GM10266 (cell line): ENCODE measurements at regions not wholly inside any gene's neighbourhood (a gene's known extent, or its start where the extent isn't known, plus 50 kb on each side); places are given as distances from the start of the nearest gene placed in this dataset.

ENCODE experiments used
- DNase-seq: peaks from one replicate; pipeline ENCODE4 v3.0.0; 2012; ENCODE audit errors: extremely low spot score
- TF ChIP-seq, protein P1 (sequence below): IDR thresholded peaks from 2 replicates; pipeline ENCODE4 v1.5.1; 2012; ENCODE audit warnings: mild to moderate bottlenecking, low read depth; ENCODE audit not compliant: control insufficient read depth, insufficient read depth; ENCODE audit errors: missing control alignments

DNA sequence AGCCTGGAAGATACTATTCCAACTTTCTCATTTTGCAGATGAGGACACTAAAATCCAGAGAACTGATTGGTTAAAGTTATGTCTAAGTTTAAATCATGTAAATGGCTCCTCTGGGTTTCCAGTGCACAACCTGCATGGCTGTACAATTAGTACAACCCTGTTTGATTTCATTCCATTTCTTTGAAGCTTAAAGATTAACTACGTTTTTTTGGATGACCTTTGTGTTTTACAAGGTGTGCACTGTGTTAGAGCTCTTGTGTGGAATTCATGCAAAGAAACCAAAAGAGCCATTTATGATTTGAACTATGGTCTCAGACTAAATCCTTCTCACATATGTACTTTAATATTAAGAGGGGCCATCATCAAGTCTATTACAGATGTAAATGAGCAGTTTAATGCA lies 149.5 kb downstream of the TMEM168 start:
- TF ChIP-seq, protein P1, sequence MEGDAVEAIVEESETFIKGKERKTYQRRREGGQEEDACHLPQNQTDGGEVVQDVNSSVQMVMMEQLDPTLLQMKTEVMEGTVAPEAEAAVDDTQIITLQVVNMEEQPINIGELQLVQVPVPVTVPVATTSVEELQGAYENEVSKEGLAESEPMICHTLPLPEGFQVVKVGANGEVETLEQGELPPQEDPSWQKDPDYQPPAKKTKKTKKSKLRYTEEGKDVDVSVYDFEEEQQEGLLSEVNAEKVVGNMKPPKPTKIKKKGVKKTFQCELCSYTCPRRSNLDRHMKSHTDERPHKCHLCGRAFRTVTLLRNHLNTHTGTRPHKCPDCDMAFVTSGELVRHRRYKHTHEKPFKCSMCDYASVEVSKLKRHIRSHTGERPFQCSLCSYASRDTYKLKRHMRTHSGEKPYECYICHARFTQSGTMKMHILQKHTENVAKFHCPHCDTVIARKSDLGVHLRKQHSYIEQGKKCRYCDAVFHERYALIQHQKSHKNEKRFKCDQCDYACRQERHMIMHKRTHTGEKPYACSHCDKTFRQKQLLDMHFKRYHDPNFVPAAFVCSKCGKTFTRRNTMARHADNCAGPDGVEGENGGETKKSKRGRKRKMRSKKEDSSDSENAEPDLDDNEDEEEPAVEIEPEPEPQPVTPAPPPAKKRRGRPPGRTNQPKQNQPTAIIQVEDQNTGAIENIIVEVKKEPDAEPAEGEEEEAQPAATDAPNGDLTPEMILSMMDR: no peak
- DNase-seq: no peak

DNA sequence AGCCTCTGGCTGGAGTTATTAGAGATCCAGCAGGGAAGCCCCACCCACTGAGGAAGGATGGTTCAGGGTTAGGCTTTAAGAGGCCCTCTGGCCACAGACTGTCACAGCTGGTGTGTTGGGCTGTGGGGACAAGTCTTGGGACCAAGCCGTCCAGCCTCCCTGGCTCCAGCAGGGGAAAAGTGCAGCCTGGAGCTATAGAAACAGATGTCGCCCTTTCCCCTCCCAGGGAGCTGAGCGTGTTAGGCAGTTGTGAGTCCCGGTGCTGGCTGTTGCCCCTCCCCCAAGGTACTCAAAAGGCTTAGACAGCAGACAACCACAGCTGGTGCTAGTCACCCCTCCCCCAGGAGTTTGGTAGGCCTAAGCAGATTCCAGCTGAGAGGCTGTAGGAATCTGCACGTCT lies 143.4 kb downstream of the TMEM168 start:
- TF ChIP-seq, protein P1: no peak
- DNase-seq: no peak

DNA sequence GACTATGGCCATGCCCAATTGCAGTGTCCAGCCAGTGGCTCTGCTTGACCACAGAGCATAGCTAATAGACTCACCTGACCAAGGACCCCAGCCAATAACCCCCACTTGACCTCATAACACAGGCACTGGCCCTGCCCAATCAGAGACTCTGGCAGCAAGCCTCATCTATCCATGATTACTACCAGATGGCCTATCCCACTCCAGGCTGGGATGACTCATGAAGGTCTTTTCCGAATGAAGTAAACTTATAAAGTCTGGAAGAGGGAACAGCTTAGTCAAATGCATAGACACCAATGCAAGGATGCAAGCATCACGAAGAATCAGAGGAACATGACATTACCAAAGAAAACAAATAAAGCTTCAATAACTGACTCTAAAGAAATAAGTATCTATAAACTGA lies 141.4 kb downstream of the TMEM168 start:
- no peak for DNase-seq
- TF ChIP-seq, protein P1: no peak

DNA sequence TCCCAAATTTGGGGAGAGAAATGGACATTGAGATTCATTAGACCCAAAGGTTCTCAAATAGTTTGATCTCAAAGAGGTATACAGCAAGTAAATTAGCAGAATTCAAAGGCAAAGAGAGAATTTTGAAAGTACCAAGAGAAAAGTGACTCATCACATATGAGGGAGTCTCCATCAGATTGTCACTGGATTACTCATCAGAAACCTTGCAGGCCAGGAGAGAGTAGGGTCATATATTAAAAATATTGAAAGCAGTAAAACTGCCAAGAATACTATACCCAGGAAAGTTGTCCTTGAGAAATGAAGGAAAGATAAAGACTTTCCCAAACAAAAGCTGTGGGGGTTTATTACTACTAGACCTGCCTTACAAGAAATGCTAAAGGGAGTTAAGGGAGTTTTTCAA lies 140.6 kb downstream of the TMEM168 start:
- TF ChIP-seq, protein P1: no peak
- no peak for DNase-seq

DNA sequence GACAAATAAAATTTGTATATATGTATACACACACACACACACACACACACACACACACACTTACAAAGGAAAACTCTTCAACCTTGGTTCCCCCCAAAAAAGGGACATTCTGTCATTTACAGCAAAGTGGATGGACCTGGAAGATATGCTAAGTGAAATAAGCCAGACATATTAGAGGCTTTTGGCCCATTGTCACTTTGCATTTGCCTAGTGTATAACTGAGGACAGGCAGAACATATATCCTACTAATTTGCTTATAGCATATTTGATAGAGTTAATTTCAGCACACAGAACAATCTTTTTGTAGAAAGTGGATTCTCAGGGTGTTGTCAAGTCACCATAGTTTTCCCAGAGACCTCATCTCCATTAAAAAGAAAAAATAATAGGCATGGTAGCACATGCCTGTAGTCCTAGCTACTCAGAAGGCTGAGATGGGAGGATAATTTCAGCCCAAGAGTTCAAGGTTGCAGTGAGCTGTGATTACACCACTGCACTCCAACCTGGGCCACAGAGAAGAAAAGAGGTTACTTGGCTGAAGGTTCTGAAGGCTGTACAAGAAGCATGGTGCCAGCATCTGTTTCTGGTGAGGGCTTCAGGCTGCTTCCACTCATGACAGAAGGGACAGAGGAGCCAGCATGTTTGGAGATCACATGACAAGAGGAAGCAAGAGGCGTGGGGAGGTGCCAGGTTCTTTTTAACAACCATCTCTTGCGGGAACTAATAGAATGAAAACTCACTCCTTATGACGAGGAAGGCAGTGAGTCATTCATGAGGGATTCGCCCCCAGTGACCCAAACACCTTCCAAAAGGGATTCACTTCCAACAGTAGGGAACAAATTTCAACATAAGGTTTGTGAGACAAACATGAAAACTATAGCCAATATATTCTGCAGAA lies 135.6 kb downstream of the TMEM168 start:
- TF ChIP-seq, protein P1: no peak

DNA sequence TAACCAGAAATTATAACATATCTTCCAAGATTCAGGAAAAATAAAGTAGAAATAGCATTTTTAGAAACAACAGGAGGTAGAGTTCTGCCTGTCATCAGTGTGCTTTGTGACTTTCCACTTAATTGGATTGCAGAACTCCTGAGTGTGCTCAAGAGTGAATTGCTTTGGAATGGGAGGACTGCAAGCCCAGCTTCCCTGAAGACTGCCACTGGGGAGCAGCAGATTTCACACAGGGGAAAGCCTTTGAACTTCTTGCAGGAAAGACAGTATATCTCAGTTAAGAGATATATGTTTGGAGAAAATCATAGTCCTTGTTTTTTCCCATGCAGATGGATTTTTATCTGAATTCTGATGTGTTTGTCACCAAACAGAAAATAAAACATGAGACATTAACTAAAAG lies 124.5 kb downstream of the TMEM168 start:
- TF ChIP-seq, protein P1: no peak
- DNase-seq: no peak

More for the DNA sequence above, 135.6 kb downstream of the TMEM168 start:
- no peak for DNase-seq

DNA sequence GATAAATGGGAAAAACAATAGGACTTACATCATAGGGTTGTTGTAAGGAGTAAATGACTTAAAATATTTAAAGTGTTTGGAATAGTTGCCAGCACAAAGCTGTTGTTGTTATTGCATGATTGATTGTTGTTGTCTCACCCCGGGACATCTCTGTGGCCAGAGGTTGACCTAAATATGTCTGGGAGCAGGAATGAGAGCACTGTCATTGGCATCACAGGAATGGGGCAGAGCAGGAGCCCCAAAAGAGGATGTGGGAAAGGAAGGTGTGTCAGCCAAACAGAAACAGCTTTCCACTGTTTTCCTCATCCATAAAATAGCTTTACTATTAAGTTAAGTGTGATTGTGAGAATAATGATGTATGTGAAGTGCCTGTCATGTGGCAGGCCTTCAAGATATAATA lies 121.6 kb downstream of the TMEM168 start:
- TF ChIP-seq, protein P1: no peak
- no peak for DNase-seq
